ENCODE measurements at regions not wholly inside any gene's neighbourhood (a gene's known extent, or its start where the extent isn't known, plus 50 kb on each side); places are given as distances from the start of the nearest gene placed in this dataset.

DNA sequence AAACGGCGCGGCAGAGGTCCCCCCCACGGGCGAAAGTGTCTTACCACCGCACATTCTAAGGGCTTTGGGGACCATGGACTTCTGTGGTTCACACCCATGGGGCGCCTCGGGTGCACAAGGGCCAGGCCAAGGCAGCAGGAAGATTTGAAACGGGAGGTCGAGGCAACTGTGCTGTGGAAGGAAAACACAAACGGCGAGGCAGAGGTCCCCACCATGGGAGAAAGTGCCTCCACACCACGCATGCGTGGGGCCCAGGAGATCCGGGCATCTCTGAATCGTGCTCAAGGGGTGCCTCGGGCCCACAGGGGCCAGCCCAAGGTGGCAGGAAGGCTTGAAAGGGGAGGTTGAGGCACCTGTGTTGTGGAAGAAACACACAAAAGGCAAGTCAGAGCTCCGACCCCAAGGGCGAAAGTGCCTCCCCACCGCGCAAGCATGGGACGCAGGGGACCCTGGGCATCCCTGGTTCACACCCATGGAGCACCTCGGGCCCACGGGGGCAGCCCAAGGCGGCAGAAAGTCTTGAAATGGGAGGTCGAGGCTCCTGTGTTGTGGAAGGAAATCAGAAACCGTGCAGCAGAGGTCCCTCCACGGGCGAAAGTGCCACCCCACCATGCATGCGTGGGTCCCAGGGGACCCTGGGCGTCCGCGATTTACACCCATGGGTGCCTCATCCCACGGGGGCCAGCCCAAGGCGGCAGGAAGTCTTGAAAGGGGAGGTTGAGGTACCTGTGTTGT lies 371.0 kb downstream of the ALG10 start:
- no peaks in the 10 kb centered on the region for H3K79me2 ChIP-seq (ENCODE audit: control insufficient read depth, insufficient read depth, low read length)
- no peak overlapping the region for H3K9ac ChIP-seq (ENCODE audit: control insufficient read depth, insufficient read depth, low read length)
- H3K4me2 ChIP-seq (ENCODE audit: control insufficient read depth, insufficient read depth), result no peak overlapping the region
- no peaks in the 10 kb centered on the region for H3K36me3 ChIP-seq (ENCODE audit: control insufficient read depth in 2 of 2, insufficient read depth in 2 of 2, low read length in 1 of 2)
- no peak overlapping the region for H2AFZ ChIP-seq (ENCODE audit: control insufficient read depth, low read depth, low read length)
- ChIA-PET POLR2A (no interaction called here), RAD21 (ENCODE audit: unreplicated experiment) (no interaction called here), CTCF (no interaction called here), SMC1A (ENCODE audit: uncharacterized antibody, unreplicated experiment) (no interaction called here)
- H3K27me3 ChIP-seq (replicated peaks in 1 of 2; ENCODE audit: control insufficient read depth in 2 of 2, insufficient read depth in 2 of 2, low read length in 1 of 2), result no peaks in the 10 kb centered on the region
- DNase-seq (ENCODE audit: low read depth, low spot score), result no peak
- FAIRE-seq, result no peak
- H3K4me3 ChIP-seq, result no peak overlapping the region
- WGBS (ENCODE audit: insufficient coverage, insufficient replicate concordance, low lambda C conversion rate, missing lambda C conversion rate), result 31% methylated on average over 32 of the region's 35 CpGs
- no peak overlapping the region for H3K27ac ChIP-seq (ENCODE audit: control insufficient read depth, insufficient read depth)
- no peak for ATAC-seq
- peaks cover 2% of the 10 kb centered on the region; the same call in 1 of the 3 replicates for H3K9me3 ChIP-seq (replicated peaks; ENCODE audit: control insufficient read depth, insufficient read depth, low read length)
- intact Hi-C loops (cut with micrococcal nuclease; ENCODE audit: unreplicated experiment), result no loop called here
- no peaks in the 10 kb centered on the region for H4K20me1 ChIP-seq (ENCODE audit: control insufficient read depth, insufficient read depth)
- in situ Hi-C loops (cut with MboI), result loop anchor here (25.0 kb wide), 1 partner anchor 106 kb away; no protein-coding TSS in a partner anchor
- no peaks in the 10 kb centered on the region for H3K4me1 ChIP-seq (ENCODE audit: control insufficient read depth, insufficient read depth, low read length)
- BruUV-seq (replicated peaks), result no TSS peak
- TF ChIP-seq, protein P1, sequence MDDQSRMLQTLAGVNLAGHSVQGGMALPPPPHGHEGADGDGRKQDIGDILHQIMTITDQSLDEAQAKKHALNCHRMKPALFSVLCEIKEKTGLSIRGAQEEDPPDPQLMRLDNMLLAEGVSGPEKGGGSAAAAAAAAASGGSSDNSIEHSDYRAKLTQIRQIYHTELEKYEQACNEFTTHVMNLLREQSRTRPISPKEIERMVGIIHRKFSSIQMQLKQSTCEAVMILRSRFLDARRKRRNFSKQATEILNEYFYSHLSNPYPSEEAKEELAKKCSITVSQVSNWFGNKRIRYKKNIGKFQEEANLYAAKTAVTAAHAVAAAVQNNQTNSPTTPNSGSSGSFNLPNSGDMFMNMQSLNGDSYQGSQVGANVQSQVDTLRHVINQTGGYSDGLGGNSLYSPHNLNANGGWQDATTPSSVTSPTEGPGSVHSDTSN (IDR thresholded peaks at IDR 0.05; ENCODE audit: insufficient replicate concordance, low read depth, low read length), result no peak
- TF ChIP-seq, protein P2, sequence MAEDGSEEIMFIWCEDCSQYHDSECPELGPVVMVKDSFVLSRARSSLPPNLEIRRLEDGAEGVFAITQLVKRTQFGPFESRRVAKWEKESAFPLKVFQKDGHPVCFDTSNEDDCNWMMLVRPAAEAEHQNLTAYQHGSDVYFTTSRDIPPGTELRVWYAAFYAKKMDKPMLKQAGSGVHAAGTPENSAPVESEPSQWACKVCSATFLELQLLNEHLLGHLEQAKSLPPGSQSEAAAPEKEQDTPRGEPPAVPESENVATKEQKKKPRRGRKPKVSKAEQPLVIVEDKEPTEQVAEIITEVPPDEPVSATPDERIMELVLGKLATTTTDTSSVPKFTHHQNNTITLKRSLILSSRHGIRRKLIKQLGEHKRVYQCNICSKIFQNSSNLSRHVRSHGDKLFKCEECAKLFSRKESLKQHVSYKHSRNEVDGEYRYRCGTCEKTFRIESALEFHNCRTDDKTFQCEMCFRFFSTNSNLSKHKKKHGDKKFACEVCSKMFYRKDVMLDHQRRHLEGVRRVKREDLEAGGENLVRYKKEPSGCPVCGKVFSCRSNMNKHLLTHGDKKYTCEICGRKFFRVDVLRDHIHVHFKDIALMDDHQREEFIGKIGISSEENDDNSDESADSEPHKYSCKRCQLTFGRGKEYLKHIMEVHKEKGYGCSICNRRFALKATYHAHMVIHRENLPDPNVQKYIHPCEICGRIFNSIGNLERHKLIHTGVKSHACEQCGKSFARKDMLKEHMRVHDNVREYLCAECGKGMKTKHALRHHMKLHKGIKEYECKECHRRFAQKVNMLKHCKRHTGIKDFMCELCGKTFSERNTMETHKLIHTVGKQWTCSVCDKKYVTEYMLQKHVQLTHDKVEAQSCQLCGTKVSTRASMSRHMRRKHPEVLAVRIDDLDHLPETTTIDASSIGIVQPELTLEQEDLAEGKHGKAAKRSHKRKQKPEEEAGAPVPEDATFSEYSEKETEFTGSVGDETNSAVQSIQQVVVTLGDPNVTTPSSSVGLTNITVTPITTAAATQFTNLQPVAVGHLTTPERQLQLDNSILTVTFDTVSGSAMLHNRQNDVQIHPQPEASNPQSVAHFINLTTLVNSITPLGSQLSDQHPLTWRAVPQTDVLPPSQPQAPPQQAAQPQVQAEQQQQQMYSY (CRISPR knock-in tag; IDR thresholded peaks at IDR 0.05), result no peak
- TF ChIP-seq TCF7 (IDR thresholded peaks at IDR 0.05; ENCODE audit: borderline replicate concordance) (no peak), RFX5 (IDR thresholded peaks at IDR 0.05; ENCODE audit: low read depth, low read length) (no peak), NR2C2 (IDR thresholded peaks at IDR 0.05; ENCODE audit: borderline replicate concordance, control insufficient read depth, insufficient read length, low read depth) (no peak)
- TF ChIP-seq, protein P3, sequence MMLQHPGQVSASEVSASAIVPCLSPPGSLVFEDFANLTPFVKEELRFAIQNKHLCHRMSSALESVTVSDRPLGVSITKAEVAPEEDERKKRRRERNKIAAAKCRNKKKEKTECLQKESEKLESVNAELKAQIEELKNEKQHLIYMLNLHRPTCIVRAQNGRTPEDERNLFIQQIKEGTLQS (IDR thresholded peaks at IDR 0.05; ENCODE audit: borderline replicate concordance, extremely low read depth, low read depth, low read length), result no peak
- TF ChIP-seq, protein P4, sequence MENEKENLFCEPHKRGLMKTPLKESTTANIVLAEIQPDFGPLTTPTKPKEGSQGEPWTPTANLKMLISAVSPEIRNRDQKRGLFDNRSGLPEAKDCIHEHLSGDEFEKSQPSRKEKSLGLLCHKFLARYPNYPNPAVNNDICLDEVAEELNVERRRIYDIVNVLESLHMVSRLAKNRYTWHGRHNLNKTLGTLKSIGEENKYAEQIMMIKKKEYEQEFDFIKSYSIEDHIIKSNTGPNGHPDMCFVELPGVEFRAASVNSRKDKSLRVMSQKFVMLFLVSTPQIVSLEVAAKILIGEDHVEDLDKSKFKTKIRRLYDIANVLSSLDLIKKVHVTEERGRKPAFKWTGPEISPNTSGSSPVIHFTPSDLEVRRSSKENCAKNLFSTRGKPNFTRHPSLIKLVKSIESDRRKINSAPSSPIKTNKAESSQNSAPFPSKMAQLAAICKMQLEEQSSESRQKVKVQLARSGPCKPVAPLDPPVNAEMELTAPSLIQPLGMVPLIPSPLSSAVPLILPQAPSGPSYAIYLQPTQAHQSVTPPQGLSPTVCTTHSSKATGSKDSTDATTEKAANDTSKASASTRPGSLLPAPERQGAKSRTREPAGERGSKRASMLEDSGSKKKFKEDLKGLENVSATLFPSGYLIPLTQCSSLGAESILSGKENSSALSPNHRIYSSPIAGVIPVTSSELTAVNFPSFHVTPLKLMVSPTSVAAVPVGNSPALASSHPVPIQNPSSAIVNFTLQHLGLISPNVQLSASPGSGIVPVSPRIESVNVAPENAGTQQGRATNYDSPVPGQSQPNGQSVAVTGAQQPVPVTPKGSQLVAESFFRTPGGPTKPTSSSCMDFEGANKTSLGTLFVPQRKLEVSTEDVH (IDR thresholded peaks at IDR 0.05; ENCODE audit: low read depth, partially characterized antibody), result no peak
- TF ChIP-seq, protein P5, sequence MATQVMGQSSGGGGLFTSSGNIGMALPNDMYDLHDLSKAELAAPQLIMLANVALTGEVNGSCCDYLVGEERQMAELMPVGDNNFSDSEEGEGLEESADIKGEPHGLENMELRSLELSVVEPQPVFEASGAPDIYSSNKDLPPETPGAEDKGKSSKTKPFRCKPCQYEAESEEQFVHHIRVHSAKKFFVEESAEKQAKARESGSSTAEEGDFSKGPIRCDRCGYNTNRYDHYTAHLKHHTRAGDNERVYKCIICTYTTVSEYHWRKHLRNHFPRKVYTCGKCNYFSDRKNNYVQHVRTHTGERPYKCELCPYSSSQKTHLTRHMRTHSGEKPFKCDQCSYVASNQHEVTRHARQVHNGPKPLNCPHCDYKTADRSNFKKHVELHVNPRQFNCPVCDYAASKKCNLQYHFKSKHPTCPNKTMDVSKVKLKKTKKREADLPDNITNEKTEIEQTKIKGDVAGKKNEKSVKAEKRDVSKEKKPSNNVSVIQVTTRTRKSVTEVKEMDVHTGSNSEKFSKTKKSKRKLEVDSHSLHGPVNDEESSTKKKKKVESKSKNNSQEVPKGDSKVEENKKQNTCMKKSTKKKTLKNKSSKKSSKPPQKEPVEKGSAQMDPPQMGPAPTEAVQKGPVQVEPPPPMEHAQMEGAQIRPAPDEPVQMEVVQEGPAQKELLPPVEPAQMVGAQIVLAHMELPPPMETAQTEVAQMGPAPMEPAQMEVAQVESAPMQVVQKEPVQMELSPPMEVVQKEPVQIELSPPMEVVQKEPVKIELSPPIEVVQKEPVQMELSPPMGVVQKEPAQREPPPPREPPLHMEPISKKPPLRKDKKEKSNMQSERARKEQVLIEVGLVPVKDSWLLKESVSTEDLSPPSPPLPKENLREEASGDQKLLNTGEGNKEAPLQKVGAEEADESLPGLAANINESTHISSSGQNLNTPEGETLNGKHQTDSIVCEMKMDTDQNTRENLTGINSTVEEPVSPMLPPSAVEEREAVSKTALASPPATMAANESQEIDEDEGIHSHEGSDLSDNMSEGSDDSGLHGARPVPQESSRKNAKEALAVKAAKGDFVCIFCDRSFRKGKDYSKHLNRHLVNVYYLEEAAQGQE (IDR thresholded peaks at IDR 0.05; ENCODE audit: low read depth, low read length), result no peak
